Panc1 (cell line): ENCODE measurements at regions not wholly inside any gene's neighbourhood (a gene's known extent, or its start where the extent isn't known, plus 50 kb on each side); places are given as distances from the start of the nearest gene placed in this dataset.

ENCODE experiments used
- POLR2AphosphoS5 ChIP-seq: IDR thresholded peaks from 2 replicates; pipeline ENCODE4 v1.6.1; 2012; ENCODE audit warnings: mild to moderate bottlenecking, low read depth, low read length, moderate library complexity
- TF ChIP-seq, protein P1 (sequence below): fragments of 450-650 bp; IDR thresholded peaks from 2 replicates; pipeline ENCODE4 v1.5.1; 2017; ENCODE audit warnings: mild to moderate bottlenecking
- TF ChIP-seq, protein P2 (sequence below), 2 experiments: IDR thresholded peaks; 2 replicates each; pipeline ENCODE4 v1.6.1; 2011 to 2012; ENCODE audit warnings: low read depth in 2 of 2, control low read depth in 1 of 2, low read length in 1 of 2, mild to moderate bottlenecking in 1 of 2, moderate library complexity in 1 of 2; ENCODE audit not compliant: insufficient read depth in 1 of 2

DNA sequence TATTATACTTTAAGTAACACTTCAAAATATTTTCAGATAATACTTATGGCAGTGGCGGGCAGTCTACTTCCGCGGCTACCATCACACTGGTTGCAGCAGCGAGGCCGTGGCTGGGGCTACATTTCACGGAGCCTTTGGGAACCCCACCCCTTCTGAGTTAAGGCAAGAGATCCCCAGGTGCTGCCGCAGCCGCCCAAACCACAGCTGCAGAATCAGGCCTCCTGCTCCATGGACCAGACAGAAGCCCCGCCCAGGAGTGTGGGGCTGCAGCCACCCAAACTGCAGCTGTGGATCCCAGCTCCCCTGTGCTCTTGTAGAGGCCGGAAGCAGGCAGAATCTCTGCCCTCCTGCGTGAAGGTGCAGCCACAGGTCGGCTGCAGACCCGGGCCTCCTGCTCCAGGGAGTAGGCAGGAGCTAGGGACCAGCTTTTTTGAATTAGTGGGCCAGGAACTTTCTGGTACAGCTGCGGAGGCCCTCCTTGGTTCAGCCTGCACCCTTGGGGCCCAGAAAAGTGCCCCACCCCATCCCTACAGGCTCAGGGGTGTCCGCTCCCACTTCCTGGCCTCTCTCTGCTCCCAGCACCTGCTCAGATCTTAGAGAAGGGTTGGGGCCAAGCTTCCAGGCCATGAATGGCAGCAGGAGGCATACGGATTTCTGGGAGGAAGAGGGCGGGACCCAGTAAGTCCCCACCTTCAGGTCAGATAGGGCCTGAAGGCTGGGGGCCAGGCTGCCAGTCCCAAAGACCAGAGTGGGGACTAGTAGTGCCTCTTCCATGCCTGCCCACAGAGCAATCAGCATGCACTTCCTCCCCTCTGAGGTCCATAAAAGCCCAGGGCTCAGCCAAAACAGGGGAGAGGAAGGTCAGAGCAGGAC, 1188.8 kb upstream of the CADM2 start:
- TF ChIP-seq POLR2AphosphoS5 = no peak
- TF ChIP-seq, protein P1, sequence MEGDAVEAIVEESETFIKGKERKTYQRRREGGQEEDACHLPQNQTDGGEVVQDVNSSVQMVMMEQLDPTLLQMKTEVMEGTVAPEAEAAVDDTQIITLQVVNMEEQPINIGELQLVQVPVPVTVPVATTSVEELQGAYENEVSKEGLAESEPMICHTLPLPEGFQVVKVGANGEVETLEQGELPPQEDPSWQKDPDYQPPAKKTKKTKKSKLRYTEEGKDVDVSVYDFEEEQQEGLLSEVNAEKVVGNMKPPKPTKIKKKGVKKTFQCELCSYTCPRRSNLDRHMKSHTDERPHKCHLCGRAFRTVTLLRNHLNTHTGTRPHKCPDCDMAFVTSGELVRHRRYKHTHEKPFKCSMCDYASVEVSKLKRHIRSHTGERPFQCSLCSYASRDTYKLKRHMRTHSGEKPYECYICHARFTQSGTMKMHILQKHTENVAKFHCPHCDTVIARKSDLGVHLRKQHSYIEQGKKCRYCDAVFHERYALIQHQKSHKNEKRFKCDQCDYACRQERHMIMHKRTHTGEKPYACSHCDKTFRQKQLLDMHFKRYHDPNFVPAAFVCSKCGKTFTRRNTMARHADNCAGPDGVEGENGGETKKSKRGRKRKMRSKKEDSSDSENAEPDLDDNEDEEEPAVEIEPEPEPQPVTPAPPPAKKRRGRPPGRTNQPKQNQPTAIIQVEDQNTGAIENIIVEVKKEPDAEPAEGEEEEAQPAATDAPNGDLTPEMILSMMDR = no peak
- TF ChIP-seq, protein P2, sequence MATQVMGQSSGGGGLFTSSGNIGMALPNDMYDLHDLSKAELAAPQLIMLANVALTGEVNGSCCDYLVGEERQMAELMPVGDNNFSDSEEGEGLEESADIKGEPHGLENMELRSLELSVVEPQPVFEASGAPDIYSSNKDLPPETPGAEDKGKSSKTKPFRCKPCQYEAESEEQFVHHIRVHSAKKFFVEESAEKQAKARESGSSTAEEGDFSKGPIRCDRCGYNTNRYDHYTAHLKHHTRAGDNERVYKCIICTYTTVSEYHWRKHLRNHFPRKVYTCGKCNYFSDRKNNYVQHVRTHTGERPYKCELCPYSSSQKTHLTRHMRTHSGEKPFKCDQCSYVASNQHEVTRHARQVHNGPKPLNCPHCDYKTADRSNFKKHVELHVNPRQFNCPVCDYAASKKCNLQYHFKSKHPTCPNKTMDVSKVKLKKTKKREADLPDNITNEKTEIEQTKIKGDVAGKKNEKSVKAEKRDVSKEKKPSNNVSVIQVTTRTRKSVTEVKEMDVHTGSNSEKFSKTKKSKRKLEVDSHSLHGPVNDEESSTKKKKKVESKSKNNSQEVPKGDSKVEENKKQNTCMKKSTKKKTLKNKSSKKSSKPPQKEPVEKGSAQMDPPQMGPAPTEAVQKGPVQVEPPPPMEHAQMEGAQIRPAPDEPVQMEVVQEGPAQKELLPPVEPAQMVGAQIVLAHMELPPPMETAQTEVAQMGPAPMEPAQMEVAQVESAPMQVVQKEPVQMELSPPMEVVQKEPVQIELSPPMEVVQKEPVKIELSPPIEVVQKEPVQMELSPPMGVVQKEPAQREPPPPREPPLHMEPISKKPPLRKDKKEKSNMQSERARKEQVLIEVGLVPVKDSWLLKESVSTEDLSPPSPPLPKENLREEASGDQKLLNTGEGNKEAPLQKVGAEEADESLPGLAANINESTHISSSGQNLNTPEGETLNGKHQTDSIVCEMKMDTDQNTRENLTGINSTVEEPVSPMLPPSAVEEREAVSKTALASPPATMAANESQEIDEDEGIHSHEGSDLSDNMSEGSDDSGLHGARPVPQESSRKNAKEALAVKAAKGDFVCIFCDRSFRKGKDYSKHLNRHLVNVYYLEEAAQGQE (IDR thresholded peaks at IDR 0.05; ENCODE audit: insufficient read depth in 1 of 2, low read depth in 2 of 2, low read length in 1 of 2) = no peak
